GM23338 (cell line): ENCODE measurements at regions not wholly inside any gene's neighbourhood (a gene's known extent, or its start where the extent isn't known, plus 50 kb on each side); places are given as distances from the start of the nearest gene placed in this dataset.

Experiments
- ATAC-seq: fragments of 200-7000 bp; cut with Tn5 transposase; 3 replicates; pipeline ENCODE4 v1.9.1; 2020
- DNase-seq: peaks from one replicate; pipeline ENCODE4 v3.0.0-alpha.2; 2015; ENCODE audit warnings: low spot score
- H2AFZ ChIP-seq: fragments of 200-600 bp; sonication (generic); 2 replicates; pipeline ENCODE4 v1.8.0; 2016; ENCODE audit warnings: antibody characterized with exemption, mild to moderate bottlenecking, moderate library complexity
- H3F3A ChIP-seq: fragments of 200-600 bp; sonication (generic); replicated peaks from 2 replicates; pipeline ENCODE4 v1.8.0; 2017; ENCODE audit warnings: antibody characterized with exemption, mixed run types, low read depth
- H3K27ac ChIP-seq: fragments of 200-600 bp; sonication (generic); 2 replicates; pipeline ENCODE4 v1.6.1; 2016; ENCODE audit warnings: low read depth
- H3K27me3 ChIP-seq: fragments of 200-600 bp; sonication (generic); 2 replicates; pipeline ENCODE4 v1.8.0; 2016; ENCODE audit warnings: mild to moderate bottlenecking, mixed run types, moderate library complexity; ENCODE audit not compliant: insufficient read depth
- H3K36me3 ChIP-seq: fragments of 200-600 bp; sonication (generic); 2 replicates; pipeline ENCODE4 v1.8.0; 2016; ENCODE audit warnings: mild to moderate bottlenecking; ENCODE audit not compliant: insufficient read depth
- H3K4me1 ChIP-seq: fragments of 200-600 bp; sonication (generic); 2 replicates; pipeline ENCODE4 v1.8.0; 2016; ENCODE audit warnings: mild to moderate bottlenecking, moderate library complexity; ENCODE audit not compliant: insufficient read depth
- H3K4me2 ChIP-seq: fragments of 200-600 bp; sonication (generic); 2 replicates; pipeline ENCODE4 v1.7.1; 2017; ENCODE audit warnings: mixed run types
- H3K4me3 ChIP-seq: fragments of 200-600 bp; sonication (generic); 2 replicates; pipeline ENCODE4 v1.6.1; 2016; ENCODE audit warnings: mixed run types
- H3K79me2 ChIP-seq: fragments of 200-600 bp; sonication (generic); replicated peaks from 2 replicates; pipeline ENCODE4 v1.8.0; 2017; ENCODE audit warnings: mild to moderate bottlenecking; ENCODE audit not compliant: insufficient read depth
- H3K9me2 ChIP-seq: fragments of 200-600 bp; sonication (generic); 2 replicates; pipeline ENCODE4 v1.8.0; 2017; ENCODE audit not compliant: insufficient read depth
- H4K20me1 ChIP-seq: fragments of 200-600 bp; sonication (generic); replicated peaks from 2 replicates; pipeline ENCODE4 v1.8.0; 2017; ENCODE audit warnings: mild to moderate bottlenecking; ENCODE audit not compliant: insufficient read depth
- H3K27ac Mint-ChIP-seq: 2 replicates; pipeline ENCODE4 v1.8.0; 2020; ENCODE audit warnings: inconsistent platforms, mild to moderate bottlenecking, moderate library complexity, mixed read lengths
- H3K27me3 Mint-ChIP-seq: 3 replicates; pipeline ENCODE4 v1.8.0; 2022; ENCODE audit warnings: low read depth, mild to moderate bottlenecking, moderate library complexity, mixed read lengths, inconsistent platforms; ENCODE audit not compliant: insufficient read depth, poor library complexity
- H3K36me3 Mint-ChIP-seq: 3 replicates; pipeline ENCODE4 v1.8.0; 2021; ENCODE audit warnings: low read depth, mild to moderate bottlenecking, inconsistent platforms, moderate library complexity, mixed read lengths
- H3K4me1 Mint-ChIP-seq: 3 replicates; pipeline ENCODE4 v1.8.0; 2020; ENCODE audit warnings: mild to moderate bottlenecking, inconsistent platforms, mixed read lengths
- H3K4me3 Mint-ChIP-seq: 3 replicates; pipeline ENCODE4 v1.8.0; 2021; ENCODE audit warnings: moderate library complexity, mild to moderate bottlenecking, inconsistent platforms, mixed read lengths
- H3K9me3 Mint-ChIP-seq: 3 replicates; pipeline ENCODE4 v1.8.0; 2020; ENCODE audit warnings: moderate library complexity, mild to moderate bottlenecking, inconsistent platforms, mixed read lengths
- CREB1 ChIP-seq: fragments of 250-450 bp; sonication (Bioruptor Pico); IDR thresholded peaks from 2 replicates; pipeline ENCODE4 v1.5.0; 2020; ENCODE audit warnings: low read depth, mild to moderate bottlenecking, moderate library complexity
- CTCF ChIP-seq, 2 experiments: fragments of 200-600 bp in 1 of 2; sonication (generic) in 1 of 2; conservative IDR thresholded peaks; 2 replicates each; pipeline versions ENCODE4 v1.5.1 to v1.6.1; 2016 to 2017; ENCODE audit warnings: antibody characterized with exemption in 2 of 2, low read depth in 2 of 2, mild to moderate bottlenecking in 2 of 2, moderate library complexity in 1 of 2
- ETS1 ChIP-seq: IDR thresholded peaks from 2 replicates; pipeline ENCODE4 v1.6.1; 2016; ENCODE audit warnings: antibody characterized with exemption
- EZH2 ChIP-seq: fragments of 200-600 bp; sonication (generic); IDR thresholded peaks from one replicate; pipeline ENCODE4 v1.8.0; 2017; ENCODE audit warnings: antibody characterized with exemption, mild to moderate bottlenecking, low read depth; ENCODE audit not compliant: unreplicated experiment
- EZH2phosphoT487 ChIP-seq: fragments of 200-600 bp; sonication (generic); IDR thresholded peaks from one replicate; pipeline ENCODE4 v1.8.1; 2018; ENCODE audit warnings: antibody characterized with exemption; ENCODE audit not compliant: unreplicated experiment
- JUNB ChIP-seq: IDR thresholded peaks from one replicate; pipeline ENCODE4 v1.6.1; 2016; ENCODE audit warnings: antibody characterized with exemption; ENCODE audit not compliant: unreplicated experiment
- NANOG ChIP-seq: IDR thresholded peaks from 2 replicates; pipeline ENCODE4 v1.6.1; 2016; ENCODE audit warnings: antibody characterized with exemption, borderline replicate concordance
- POLR2AphosphoS5 ChIP-seq: IDR thresholded peaks from 2 replicates; pipeline ENCODE4 v1.6.1; 2016; ENCODE audit warnings: antibody characterized with exemption, low read depth
- STAT1 ChIP-seq: IDR thresholded peaks from one replicate; pipeline ENCODE4 v1.6.1; 2016; ENCODE audit warnings: antibody characterized with exemption; ENCODE audit not compliant: unreplicated experiment
- ZNF114 ChIP-seq: fragments of 250-450 bp; sonication (Bioruptor Pico); IDR thresholded peaks from 2 replicates; pipeline ENCODE4 v1.5.0; 2020; ENCODE audit warnings: mild to moderate bottlenecking, moderate library complexity
- ZNF331 ChIP-seq: fragments of 250-450 bp; sonication (Bioruptor Pico); IDR thresholded peaks from 2 replicates; pipeline ENCODE4 v1.5.0; 2020; ENCODE audit warnings: low read depth, mild to moderate bottlenecking, moderate library complexity
- TF ChIP-seq, protein P1 (sequence below): IDR thresholded peaks from one replicate; pipeline ENCODE4 v1.6.1; 2018; ENCODE audit warnings: antibody characterized with exemption; ENCODE audit not compliant: unreplicated experiment

DNA sequence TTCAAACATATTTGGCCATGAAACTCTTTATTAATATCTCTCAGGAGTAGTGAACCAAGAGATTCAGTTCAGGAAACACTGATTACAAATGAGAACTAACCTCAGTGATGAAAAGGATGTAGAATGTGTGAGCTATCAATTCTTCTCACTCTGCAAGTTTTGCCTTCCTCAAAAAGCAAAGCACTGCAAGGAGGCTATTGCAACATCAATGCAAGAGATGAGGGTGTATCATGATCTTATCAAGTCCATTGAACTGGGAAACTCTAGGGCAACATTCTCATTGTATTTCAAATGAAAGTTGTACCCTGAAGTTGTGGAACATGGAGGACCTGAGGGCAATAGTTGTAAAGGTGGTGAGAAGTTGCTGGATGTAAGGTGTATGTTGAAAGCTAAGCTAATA lies 56.4 kb upstream of the VEGFC start:
- H3K27ac Mint-ChIP-seq: no peak overlapping the region
- H3K4me3 ChIP-seq: no peak overlapping the region
- H3F3A ChIP-seq: no peaks in the 10 kb centered on the region
- H3K79me2 ChIP-seq: no peaks in the 10 kb centered on the region
- no peaks in the 10 kb centered on the region for H4K20me1 ChIP-seq
- no peak overlapping the region for H3K27ac ChIP-seq
- peaks cover 2% of the 10 kb centered on the region for H3K27me3 Mint-ChIP-seq
- DNase-seq: no peak
- no peaks in the 10 kb centered on the region for H3K4me1 ChIP-seq
- TF ChIP-seq EZH2: no peak
- no peak for TF ChIP-seq ZNF331
- TF ChIP-seq EZH2phosphoT487: no peak
- no peak for ATAC-seq
- H3K36me3 Mint-ChIP-seq: no peaks in the 10 kb centered on the region
- no peak overlapping the region for H3K4me3 Mint-ChIP-seq
- H3K9me2 ChIP-seq: no peaks in the 10 kb centered on the region
- no peaks in the 10 kb centered on the region for H3K4me1 Mint-ChIP-seq
- H3K27me3 ChIP-seq: no peaks in the 10 kb centered on the region
- no peaks in the 10 kb centered on the region for H3K9me3 Mint-ChIP-seq
- no peaks in the 10 kb centered on the region for H3K36me3 ChIP-seq
- H2AFZ ChIP-seq: no peak overlapping the region
- H3K4me2 ChIP-seq: no peak overlapping the region

DNA sequence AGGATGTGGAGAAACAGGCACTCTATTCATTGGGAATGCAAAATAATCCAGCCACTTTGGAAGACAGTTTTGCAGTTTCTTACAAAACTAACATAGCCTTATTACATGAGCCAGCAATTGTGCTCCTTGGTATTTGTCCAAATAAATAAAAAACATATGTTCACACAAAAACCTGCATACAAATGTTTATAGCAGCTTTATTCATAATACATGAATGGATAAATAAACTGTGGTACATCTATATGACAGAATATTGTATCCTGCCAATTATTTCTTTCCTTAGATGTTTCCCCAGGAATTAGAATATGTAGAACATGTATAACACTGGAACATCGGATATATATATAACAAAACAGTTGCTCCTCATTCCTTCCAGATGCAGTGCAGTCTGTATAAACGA lies 57.7 kb upstream of the VEGFC start:
- H3K4me1 Mint-ChIP-seq: no peaks in the 10 kb centered on the region
- H3K4me3 Mint-ChIP-seq: no peak overlapping the region
- Histone ChIP-seq H3K9me2 (no peaks in the 10 kb centered on the region), H3K27me3 (no peaks in the 10 kb centered on the region), H3F3A (no peaks in the 10 kb centered on the region), H3K4me2 (no peak overlapping the region), H3K79me2 (no peaks in the 10 kb centered on the region), H3K27ac (no peak overlapping the region), H3K4me1 (no peaks in the 10 kb centered on the region), H4K20me1 (no peaks in the 10 kb centered on the region), H3K36me3 (no peaks in the 10 kb centered on the region), H2AFZ (no peak overlapping the region), H3K4me3 (no peak overlapping the region)
- TF ChIP-seq ZNF114 (CRISPR knock-in tag) (no peak), STAT1 (no peak), EZH2phosphoT487 (no peak), POLR2AphosphoS5 (no peak), CREB1 (CRISPR knock-in tag) (no peak), NANOG (no peak)
- no peaks in the 10 kb centered on the region for H3K36me3 Mint-ChIP-seq
- no peaks in the 10 kb centered on the region for H3K9me3 Mint-ChIP-seq
- ATAC-seq (no peak), DNase-seq (no peak)
- peaks cover 2% of the 10 kb centered on the region for H3K27me3 Mint-ChIP-seq
- H3K27ac Mint-ChIP-seq: no peak overlapping the region

DNA sequence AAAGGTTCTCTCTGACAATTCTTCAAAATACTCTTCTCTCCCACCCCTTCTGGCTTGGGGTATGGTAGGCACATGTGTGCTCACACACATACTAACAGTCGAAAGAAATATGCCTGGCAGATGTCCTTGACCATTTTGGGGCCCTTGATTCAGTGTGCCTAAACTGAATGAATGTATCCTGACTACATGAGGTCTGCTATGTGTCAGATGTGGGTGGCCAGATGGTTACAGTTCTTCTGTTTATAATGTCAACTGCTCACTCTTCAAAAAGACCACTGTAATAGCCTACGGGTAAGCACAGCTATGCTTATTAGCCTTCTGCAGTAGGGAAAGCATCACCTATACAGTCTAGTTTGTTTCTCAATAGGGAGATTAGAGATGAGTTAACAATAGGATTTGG lies 63.7 kb upstream of the VEGFC start:
- Histone ChIP-seq H3F3A (no peaks in the 10 kb centered on the region), H4K20me1 (no peaks in the 10 kb centered on the region), H2AFZ (no peak overlapping the region), H3K4me3 (no peak overlapping the region), H3K36me3 (no peaks in the 10 kb centered on the region), H3K4me2 (no peak overlapping the region), H3K79me2 (no peaks in the 10 kb centered on the region), H3K27ac (no peak overlapping the region), H3K4me1 (no peaks in the 10 kb centered on the region), H3K27me3 (no peaks in the 10 kb centered on the region), H3K9me2 (no peaks in the 10 kb centered on the region)
- H3K9me3 Mint-ChIP-seq: no peaks in the 10 kb centered on the region
- no peaks in the 10 kb centered on the region for H3K4me1 Mint-ChIP-seq
- ATAC-seq (no peak), DNase-seq (no peak)
- no peak overlapping the region for H3K27ac Mint-ChIP-seq
- no peaks in the 10 kb centered on the region for H3K36me3 Mint-ChIP-seq
- no peak overlapping the region for H3K4me3 Mint-ChIP-seq
- H3K27me3 Mint-ChIP-seq: no peaks in the 10 kb centered on the region
- no peak for TF ChIP-seq CREB1 (CRISPR knock-in tag)
- no peak for TF ChIP-seq NANOG
- no peak for TF ChIP-seq EZH2
- no peak for TF ChIP-seq STAT1
- no peak for TF ChIP-seq CTCF (conservative IDR thresholded peaks at IDR 0.05; ENCODE audit: low read depth in 2 of 2)
- TF ChIP-seq, protein P1, sequence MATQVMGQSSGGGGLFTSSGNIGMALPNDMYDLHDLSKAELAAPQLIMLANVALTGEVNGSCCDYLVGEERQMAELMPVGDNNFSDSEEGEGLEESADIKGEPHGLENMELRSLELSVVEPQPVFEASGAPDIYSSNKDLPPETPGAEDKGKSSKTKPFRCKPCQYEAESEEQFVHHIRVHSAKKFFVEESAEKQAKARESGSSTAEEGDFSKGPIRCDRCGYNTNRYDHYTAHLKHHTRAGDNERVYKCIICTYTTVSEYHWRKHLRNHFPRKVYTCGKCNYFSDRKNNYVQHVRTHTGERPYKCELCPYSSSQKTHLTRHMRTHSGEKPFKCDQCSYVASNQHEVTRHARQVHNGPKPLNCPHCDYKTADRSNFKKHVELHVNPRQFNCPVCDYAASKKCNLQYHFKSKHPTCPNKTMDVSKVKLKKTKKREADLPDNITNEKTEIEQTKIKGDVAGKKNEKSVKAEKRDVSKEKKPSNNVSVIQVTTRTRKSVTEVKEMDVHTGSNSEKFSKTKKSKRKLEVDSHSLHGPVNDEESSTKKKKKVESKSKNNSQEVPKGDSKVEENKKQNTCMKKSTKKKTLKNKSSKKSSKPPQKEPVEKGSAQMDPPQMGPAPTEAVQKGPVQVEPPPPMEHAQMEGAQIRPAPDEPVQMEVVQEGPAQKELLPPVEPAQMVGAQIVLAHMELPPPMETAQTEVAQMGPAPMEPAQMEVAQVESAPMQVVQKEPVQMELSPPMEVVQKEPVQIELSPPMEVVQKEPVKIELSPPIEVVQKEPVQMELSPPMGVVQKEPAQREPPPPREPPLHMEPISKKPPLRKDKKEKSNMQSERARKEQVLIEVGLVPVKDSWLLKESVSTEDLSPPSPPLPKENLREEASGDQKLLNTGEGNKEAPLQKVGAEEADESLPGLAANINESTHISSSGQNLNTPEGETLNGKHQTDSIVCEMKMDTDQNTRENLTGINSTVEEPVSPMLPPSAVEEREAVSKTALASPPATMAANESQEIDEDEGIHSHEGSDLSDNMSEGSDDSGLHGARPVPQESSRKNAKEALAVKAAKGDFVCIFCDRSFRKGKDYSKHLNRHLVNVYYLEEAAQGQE: no peak
- no peak for TF ChIP-seq ZNF114 (CRISPR knock-in tag)
- no peak for TF ChIP-seq ETS1
- TF ChIP-seq EZH2phosphoT487: no peak
- TF ChIP-seq JUNB: no peak
